Epithelial cell of prostate (primary cell): ENCODE measurements at regions not wholly inside any gene's neighbourhood (a gene's known extent, or its start where the extent isn't known, plus 50 kb on each side); places are given as distances from the start of the nearest gene placed in this dataset.

Source experiments
- DNase-seq: peaks from one replicate; pipeline ENCODE4 v3.0.0-alpha.2; 2011; ENCODE audit warnings: low read depth, low spot score
- H3K27ac ChIP-seq: fragments of 450-650 bp; 2 replicates; pipeline ENCODE4 v1.5.1; 2017; ENCODE audit warnings: mild to moderate bottlenecking

GRCh38 chr2:161031511-161031910, 128.7 kb upstream of the TANK start:
- no peak for DNase-seq
- H3K27ac ChIP-seq, result peak overlapping the region; percentile 77

DNA sequence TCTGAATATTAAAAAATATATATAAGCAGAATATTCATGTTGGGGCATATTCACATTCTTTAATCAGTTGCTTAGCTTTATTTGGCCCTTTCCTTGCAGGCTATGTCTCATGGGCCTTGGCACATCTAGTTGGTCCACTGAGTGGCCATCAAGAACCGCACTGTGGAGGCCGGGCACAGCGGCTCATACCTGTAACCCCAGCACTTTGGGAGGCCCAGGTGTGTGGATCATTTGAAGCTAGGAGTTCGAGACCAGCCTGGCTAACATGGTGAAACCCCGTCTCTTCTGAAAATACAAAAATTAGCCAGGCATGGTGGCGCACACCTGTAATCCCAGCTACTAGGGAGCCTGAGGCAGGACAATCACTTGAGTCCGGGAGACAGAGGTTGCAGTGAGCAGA, 127.6 kb upstream of the TANK start:
- DNase-seq, result no peak
- no peak overlapping the region for H3K27ac ChIP-seq

GRCh38 chr2:161033059-161033660, 127.1 kb upstream of the TANK start:
- H3K27ac ChIP-seq, result no peak overlapping the region
- DNase-seq, result no peak

GRCh38 chr2:161036926-161037325, 123.3 kb upstream of the TANK start:
- no peak for DNase-seq
- no peak overlapping the region for H3K27ac ChIP-seq

GRCh38 chr2:161039071-161039470, 121.2 kb upstream of the TANK start:
- DNase-seq, result no peak
- no peak overlapping the region for H3K27ac ChIP-seq

DNA sequence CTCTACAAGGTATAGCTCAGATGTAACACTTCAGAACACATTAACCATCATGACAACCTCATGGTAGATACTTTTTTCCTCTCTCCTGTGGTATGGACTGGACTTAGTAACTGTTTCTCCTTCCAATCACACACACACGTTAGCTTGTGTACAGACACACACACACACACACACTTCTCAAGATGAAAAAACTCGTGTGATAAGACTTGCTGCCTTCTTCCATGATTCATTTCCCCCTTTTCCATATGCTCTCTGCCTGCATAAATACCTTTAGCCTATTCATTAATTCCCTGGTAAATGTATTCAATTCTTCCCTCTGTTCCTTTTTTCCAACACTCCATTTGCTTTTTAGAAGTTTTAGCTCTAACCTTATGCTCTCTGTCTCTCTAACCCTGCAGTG, 118.9 kb upstream of the TANK start:
- no peak for DNase-seq
- H3K27ac ChIP-seq, result no peak overlapping the region

DNA sequence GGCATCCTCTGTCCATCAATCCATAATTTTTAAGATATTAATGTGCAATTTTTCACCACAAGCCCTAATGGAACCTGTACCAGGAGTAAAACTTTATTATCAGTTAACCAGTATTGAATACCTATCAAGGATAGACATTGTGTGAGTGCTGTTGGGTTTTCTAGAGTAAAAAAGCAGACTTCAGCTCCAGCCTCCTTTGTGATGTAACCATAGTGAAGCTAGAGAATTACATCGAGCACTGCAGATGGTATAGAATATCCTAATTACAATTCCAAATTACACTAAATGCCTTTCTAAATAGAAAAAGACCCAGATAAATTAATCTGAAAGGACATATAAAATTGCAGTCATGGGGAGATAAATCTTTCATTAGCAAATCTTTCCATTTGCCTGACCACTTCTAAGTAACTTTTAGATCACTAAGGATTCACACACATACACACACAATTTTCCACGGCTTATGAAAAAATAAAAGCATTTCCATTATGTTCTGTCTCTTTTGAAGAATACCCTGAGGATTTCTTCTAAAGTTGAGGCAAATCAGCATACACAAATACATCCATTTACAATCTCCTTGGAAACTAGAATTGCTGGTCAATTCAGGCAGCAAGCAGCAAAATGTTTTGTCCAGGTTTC, 117.1 kb upstream of the TANK start:
- H3K27ac ChIP-seq, result no peak overlapping the region
- no peak for DNase-seq

- no peak overlapping the region for H3K27ac ChIP-seq
- no peak for DNase-seq
Measured at GRCh38 chr2:161044095-161044865, 115.9 kb upstream of the TANK start.

GRCh38 chr2:161044921-161045320, 115.3 kb upstream of the TANK start:
- H3K27ac ChIP-seq, result no peak overlapping the region
- DNase-seq, result no peak

GRCh38 chr2:161045726-161046125, 114.5 kb upstream of the TANK start:
- no peak overlapping the region for H3K27ac ChIP-seq
- DNase-seq, result no peak

DNA sequence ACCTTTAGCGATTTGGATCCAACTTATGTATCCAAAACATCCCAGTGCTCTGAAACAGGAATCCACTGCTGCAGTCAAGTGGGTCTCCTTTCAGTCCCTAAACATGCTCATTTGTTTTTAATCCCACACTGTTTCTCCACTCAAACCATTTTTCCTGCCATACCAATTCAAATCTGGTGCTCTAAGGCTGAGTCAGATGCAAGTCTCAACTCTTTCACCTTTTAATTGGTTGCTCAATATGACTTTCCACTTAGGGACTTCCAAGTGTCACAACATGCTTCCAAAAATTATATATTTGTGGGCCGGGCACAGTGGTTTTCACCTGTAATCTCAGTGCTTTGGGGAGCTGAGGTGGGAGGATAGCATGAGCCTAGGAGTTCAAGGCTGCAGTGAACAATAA, 113.4 kb upstream of the TANK start:
- no peak for DNase-seq
- H3K27ac ChIP-seq, result no peak overlapping the region

DNA sequence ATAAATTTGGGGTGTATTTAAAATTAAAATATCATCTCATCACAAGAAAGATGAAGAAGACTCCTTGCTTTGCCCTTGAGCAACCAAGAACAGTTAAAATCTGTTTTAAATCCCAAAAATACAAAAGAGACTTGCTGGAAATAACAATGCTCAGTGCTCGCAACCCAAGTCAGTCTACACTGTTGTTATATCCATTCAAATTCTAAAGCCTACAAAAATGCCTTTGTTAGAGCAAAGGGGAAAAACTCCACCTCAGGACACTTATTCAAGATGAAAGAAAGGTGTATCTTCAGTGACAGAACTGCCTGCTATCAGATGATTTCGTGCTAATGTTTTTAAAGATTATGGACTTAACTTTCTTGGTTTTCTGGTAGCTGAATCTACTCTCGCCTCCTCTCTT, 111.9 kb upstream of the TANK start:
- H3K27ac ChIP-seq, result no peak overlapping the region
- no peak for DNase-seq

DNA sequence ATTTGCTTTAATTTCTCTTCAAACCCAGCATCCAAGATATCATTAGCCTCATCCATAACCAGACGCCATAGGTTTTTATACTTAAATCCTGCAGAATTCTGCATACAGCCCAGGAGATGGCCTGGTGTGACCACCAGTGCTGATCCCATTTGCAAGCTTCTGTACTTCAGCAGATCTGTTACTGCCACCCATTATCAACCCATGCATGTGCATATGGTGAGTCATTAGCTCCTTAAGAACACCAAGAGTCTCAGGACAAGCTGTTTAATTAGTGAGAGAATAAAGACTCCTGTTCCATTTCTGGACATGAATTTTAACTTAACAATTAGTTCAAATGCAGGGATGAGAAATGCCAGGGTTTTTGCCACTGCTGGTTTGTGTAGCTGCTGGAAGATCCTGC, 110.7 kb upstream of the TANK start:
- H3K27ac ChIP-seq, result no peak overlapping the region
- DNase-seq, result no peak

GRCh38 chr2:161052214-161052613, 108.0 kb upstream of the TANK start:
- DNase-seq, result no peak
- H3K27ac ChIP-seq, result no peak overlapping the region

GRCh38 chr2:161055289-161055688, 104.9 kb upstream of the TANK start:
- no peak overlapping the region for H3K27ac ChIP-seq
- DNase-seq, result no peak

DNA sequence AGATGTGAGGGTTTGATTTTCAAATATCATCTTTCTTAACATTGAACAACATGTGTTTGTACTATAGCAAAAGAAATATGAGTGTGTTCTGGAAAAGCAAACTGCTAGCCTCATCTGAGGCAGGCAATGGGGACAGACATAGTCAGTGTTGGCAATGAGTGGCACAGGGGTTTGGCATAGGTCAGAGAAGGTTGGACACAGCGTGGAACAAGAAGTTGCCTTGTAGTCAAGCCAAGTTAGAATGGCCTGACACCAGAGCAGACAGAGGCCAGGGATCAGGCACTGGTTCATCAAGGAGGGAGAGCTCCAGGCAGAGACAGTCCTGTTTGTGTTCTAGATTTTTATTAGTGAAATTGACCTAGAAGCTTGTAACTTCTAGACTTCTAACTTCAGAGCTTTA, 100.8 kb upstream of the TANK start:
- no peak for DNase-seq
- H3K27ac ChIP-seq, result no peak overlapping the region

- DNase-seq, result no peak
- no peak overlapping the region for H3K27ac ChIP-seq
Measured at GRCh38 chr2:161061786-161062185, 98.4 kb upstream of the TANK start.

DNA sequence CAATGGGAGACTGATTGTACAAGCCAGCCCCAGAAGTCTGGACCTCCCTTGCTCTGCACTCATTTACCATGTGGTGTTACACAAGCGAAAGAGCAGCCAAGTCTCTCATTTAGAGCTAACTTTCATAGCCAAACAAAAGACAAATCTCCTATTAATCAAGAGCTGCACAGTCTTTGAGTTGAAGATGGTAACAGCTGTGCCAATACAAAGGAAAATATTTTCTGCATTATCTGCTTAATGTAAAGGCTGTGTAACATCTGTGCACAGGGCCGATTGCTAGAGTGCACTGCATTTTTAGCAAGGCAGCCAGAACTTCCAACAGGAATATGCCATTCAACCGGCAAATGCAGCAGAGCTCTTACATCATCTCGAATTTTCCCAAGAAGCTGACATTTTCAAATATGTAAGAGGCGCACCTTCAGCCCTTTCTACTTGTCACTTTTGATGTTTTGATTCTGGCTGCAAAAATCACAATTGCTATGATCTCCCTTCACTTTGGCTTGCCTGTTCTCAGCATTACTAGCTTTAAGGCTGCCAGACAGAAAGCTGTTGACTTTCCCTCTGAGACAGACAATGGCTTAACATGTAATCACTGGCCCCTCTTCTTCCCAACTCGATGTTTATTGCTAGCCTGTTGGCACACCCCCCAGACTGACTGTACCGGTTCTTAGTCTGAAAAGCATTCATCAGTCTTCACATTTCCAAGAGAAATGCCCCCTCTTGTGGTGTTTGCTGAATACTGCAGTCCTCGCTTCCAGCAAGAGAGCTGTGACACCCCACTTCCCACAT, 96.9 kb upstream of the TANK start:
- DNase-seq, result peak; percentile 74
- H3K27ac ChIP-seq, result no peak overlapping the region

- DNase-seq, result no peak
- no peak overlapping the region for H3K27ac ChIP-seq
Measured at GRCh38 chr2:161063946-161064306, 96.3 kb upstream of the TANK start.

- DNase-seq, result no peak
- H3K27ac ChIP-seq, result no peak overlapping the region
Measured at GRCh38 chr2:161067846-161068350, 92.3 kb upstream of the TANK start.

- DNase-seq, result no peak
- no peak overlapping the region for H3K27ac ChIP-seq
Measured at GRCh38 chr2:161068670-161069069, 91.6 kb upstream of the TANK start.
